ENCODE measurements at regions not wholly inside any gene's neighbourhood (a gene's known extent, or its start where the extent isn't known, plus 50 kb on each side); places are given as distances from the start of the nearest gene placed in this dataset.

- Histone ChIP-seq H3K36me3 (no peaks in the 10 kb centered on the region), H3K27ac (no peak overlapping the region), H3K4me3 (no peak overlapping the region), H3K4me1 (replicated peaks) (no peaks in the 10 kb centered on the region), H3K9me3 (no peaks in the 10 kb centered on the region), H3K27me3 (replicated peaks; ENCODE audit: insufficient read depth) (no peaks in the 10 kb centered on the region)
- 46% methylated on average over 1 of the region's 1 CpG for WGBS
- no peak for TF ChIP-seq CTCF (IDR thresholded peaks at IDR 0.05)
- TF ChIP-seq POLR2A (IDR thresholded peaks at IDR 0.05): no peak
- TF ChIP-seq POLR2AphosphoS5 (IDR thresholded peaks at IDR 0.05): no peak
- intact Hi-C loops (cut with DNase I): no loop called here
- no peak for DNase-seq (ENCODE audit: low spot score)
Observed at GRCh38 chr6:132061381-132061780, 110.2 kb upstream of the CCN2 start.

- H3K4me3 ChIP-seq: no peak overlapping the region
- intact Hi-C loops (cut with DNase I): no loop called here
- H3K27me3 ChIP-seq (replicated peaks; ENCODE audit: insufficient read depth): no peaks in the 10 kb centered on the region
- H3K9me3 ChIP-seq: no peaks in the 10 kb centered on the region
- WGBS: 47% methylated on average over 4 of the region's 4 CpGs
- no peaks in the 10 kb centered on the region for H3K36me3 ChIP-seq
- DNase-seq (ENCODE audit: low spot score): no peak
- TF ChIP-seq CTCF (IDR thresholded peaks at IDR 0.05) (no peak), POLR2A (IDR thresholded peaks at IDR 0.05) (no peak), POLR2AphosphoS5 (IDR thresholded peaks at IDR 0.05) (no peak)
- H3K4me1 ChIP-seq (replicated peaks): no peaks in the 10 kb centered on the region
- H3K27ac ChIP-seq: no peak overlapping the region
Observed at GRCh38 chr6:132060591-132060990, 109.4 kb upstream of the CCN2 start.

DNA sequence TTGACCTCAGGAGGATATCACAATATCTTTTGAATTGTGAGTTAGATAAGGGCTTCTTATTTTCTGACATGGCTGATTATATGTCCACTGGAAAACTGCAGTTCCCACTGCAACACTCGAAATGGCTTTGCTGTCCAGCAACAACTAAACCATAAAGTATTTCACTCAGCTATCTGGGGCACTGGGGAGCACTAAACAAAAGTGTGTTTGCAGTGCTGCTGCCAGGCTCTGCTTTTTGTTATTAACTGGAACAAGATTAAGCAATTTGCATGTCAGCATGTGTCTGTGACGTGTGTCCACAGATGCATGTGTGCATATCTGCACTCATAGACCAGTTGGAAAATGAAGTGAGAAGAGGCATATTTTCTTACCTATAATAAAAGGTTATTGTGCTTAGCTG is 107.8 kb upstream of the CCN2 start:
- Histone ChIP-seq H3K36me3 (no peaks in the 10 kb centered on the region), H3K9me3 (no peaks in the 10 kb centered on the region), H3K27ac (no peak overlapping the region), H3K4me1 (replicated peaks) (no peaks in the 10 kb centered on the region), H3K4me3 (no peak overlapping the region), H3K27me3 (replicated peaks; ENCODE audit: insufficient read depth) (no peaks in the 10 kb centered on the region)
- no peak for TF ChIP-seq POLR2A (IDR thresholded peaks at IDR 0.05)
- TF ChIP-seq POLR2AphosphoS5 (IDR thresholded peaks at IDR 0.05): no peak
- no peak for TF ChIP-seq CTCF (IDR thresholded peaks at IDR 0.05)
- no peak for DNase-seq (ENCODE audit: low spot score)
- intact Hi-C loops (cut with DNase I): no loop called here
- 43% methylated on average over 2 of the region's 2 CpGs for WGBS

DNA sequence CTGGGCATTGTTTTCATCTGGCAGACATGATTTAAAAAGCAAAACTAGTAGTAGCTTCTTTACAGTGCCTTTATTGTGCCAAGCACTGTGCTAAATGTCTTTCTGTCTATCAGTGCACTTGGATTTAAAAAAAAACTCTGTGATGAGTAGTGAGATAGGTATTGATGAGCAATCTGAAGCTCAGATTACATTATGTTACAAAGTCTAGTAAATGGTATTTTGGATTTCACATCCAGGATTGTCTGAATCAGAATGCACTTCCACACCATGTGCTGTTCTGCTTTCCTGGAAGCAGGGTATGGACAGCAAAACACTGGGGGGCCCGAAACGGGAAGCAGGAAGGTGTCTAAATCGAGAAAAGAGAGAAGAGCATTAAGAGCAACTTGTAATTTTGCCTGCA is 103.4 kb upstream of the CCN2 start:
- H3K27me3 ChIP-seq (replicated peaks; ENCODE audit: insufficient read depth): no peaks in the 10 kb centered on the region
- intact Hi-C loops (cut with DNase I): no loop called here
- no peak overlapping the region for H3K27ac ChIP-seq
- H3K9me3 ChIP-seq: no peaks in the 10 kb centered on the region
- no peak for DNase-seq (ENCODE audit: low spot score)
- H3K4me1 ChIP-seq (replicated peaks): no peaks in the 10 kb centered on the region
- no peak overlapping the region for H3K4me3 ChIP-seq
- WGBS: 83% methylated on average over 3 of the region's 3 CpGs
- TF ChIP-seq POLR2A (IDR thresholded peaks at IDR 0.05) (no peak), CTCF (IDR thresholded peaks at IDR 0.05) (no peak), POLR2AphosphoS5 (IDR thresholded peaks at IDR 0.05) (no peak)
- no peaks in the 10 kb centered on the region for H3K36me3 ChIP-seq

DNA sequence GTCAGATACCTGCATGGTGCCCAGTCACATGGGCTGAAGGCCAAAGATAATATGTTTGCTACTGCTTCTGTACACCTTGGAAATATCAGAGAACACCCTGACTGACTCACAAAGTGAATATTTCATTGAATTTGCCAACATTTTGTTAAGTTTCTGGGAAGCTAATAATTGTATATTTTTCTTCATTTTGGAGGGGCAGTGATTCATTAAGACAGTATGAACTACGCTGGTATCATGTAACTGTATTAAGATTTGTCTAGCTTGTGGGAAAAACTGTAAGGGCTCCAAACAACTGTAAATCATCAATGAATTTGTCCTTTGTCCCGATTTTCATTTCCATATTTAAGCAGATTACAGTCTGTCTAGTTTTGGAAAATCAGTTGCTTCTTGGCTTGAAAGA is 102.3 kb upstream of the CCN2 start:
- Histone ChIP-seq H3K9me3 (no peaks in the 10 kb centered on the region), H3K27me3 (replicated peaks; ENCODE audit: insufficient read depth) (no peaks in the 10 kb centered on the region), H3K4me1 (replicated peaks) (no peaks in the 10 kb centered on the region), H3K4me3 (no peak overlapping the region), H3K36me3 (no peaks in the 10 kb centered on the region), H3K27ac (no peak overlapping the region)
- WGBS: 46% methylated on average over 2 of the region's 2 CpGs
- no peak for DNase-seq (ENCODE audit: low spot score)
- intact Hi-C loops (cut with DNase I): no loop called here
- TF ChIP-seq POLR2AphosphoS5 (IDR thresholded peaks at IDR 0.05): no peak
- no peak for TF ChIP-seq CTCF (IDR thresholded peaks at IDR 0.05)
- TF ChIP-seq POLR2A (IDR thresholded peaks at IDR 0.05): no peak

Data from prostate gland (tissue), 2 donors.